Suprapubic skin (tissue), 4 donors: ENCODE measurements at regions not wholly inside any gene's neighbourhood (a gene's known extent, or its start where the extent isn't known, plus 50 kb on each side); places are given as distances from the start of the nearest gene placed in this dataset.

Experiments
- DNase-seq, 2 donors: peaks; one replicate each; pipeline ENCODE4 v3.0.0-alpha.2; 2019; ENCODE audit warnings: low spot score in 2 of 2
- H3K27ac ChIP-seq: fragments of 200-600 bp; sonication (generic); one replicate; pipeline ENCODE4 v1.5.1; 2019
- H3K27me3 ChIP-seq: fragments of 200-600 bp; sonication (generic); one replicate; pipeline ENCODE4 v1.5.1; 2019
- H3K36me3 ChIP-seq: fragments of 200-600 bp; sonication (generic); one replicate; pipeline ENCODE4 v1.5.1; 2019
- H3K4me1 ChIP-seq: fragments of 200-600 bp; sonication (generic); one replicate; pipeline ENCODE4 v1.5.1; 2019
- H3K4me3 ChIP-seq: fragments of 200-600 bp; sonication (generic); one replicate; pipeline ENCODE4 v1.5.1; 2019; ENCODE audit warnings: mild to moderate bottlenecking
- H3K9me3 ChIP-seq: fragments of 200-600 bp; sonication (generic); one replicate; pipeline ENCODE4 v1.5.1; 2019
- CTCF ChIP-seq, 2 donors: fragments of 200-600 bp in 1 of 2; fragments of 450-650 bp in 1 of 2; sonication (generic) in 1 of 2; IDR thresholded peaks; one replicate each; pipeline ENCODE4 v1.5.1; 2016 to 2019; ENCODE audit warnings: antibody characterized with exemption in 2 of 2, mild to moderate bottlenecking in 1 of 2, moderate library complexity in 1 of 2
- EP300 ChIP-seq: sonication (generic); formaldehyde crosslinking; IDR thresholded peaks from one replicate; pipeline ENCODE4 v1.6.1; 2017; ENCODE audit warnings: antibody characterized with exemption
- POLR2A ChIP-seq, 2 donors: fragments of 450-650 bp; IDR thresholded peaks; one replicate each; pipeline ENCODE4 v1.6.1; 2017; ENCODE audit warnings: antibody characterized with exemption in 2 of 2, mild to moderate bottlenecking in 2 of 2, moderate library complexity in 2 of 2
- POLR2AphosphoS5 ChIP-seq, 3 donors: sonication (generic); formaldehyde crosslinking; IDR thresholded peaks; one replicate each; pipeline ENCODE4 v1.6.1; 2017; ENCODE audit warnings: antibody characterized with exemption in 3 of 3
- WGBS: methylation state at CpG from one replicate; pipeline ENCODE4 v1.1.5; 2018; 5-methylcytosine and 5-hydroxymethylcytosine counted together

- H3K36me3 ChIP-seq = no peaks in the 10 kb centered on the region
- no peak for DNase-seq
- no peaks in the 10 kb centered on the region for H3K9me3 ChIP-seq
- H3K27me3 ChIP-seq = peaks cover 8% of the 10 kb centered on the region
- TF ChIP-seq EP300 = no peak
- TF ChIP-seq POLR2AphosphoS5 (IDR thresholded peaks at IDR 0.05) = no peak
- TF ChIP-seq CTCF (IDR thresholded peaks at IDR 0.05) = no peak
- no peak for TF ChIP-seq POLR2A (IDR thresholded peaks at IDR 0.05)
- 81% methylated on average over 4 of the region's 4 CpGs for WGBS
- no peak overlapping the region for H3K27ac ChIP-seq
- H3K4me3 ChIP-seq = no peak overlapping the region
- H3K4me1 ChIP-seq = no peaks in the 10 kb centered on the region
Observed at GRCh38 chr20:22383156-22383555, 201.2 kb downstream of the FOXA2 start.

- TF ChIP-seq CTCF (IDR thresholded peaks at IDR 0.05) (no peak), EP300 (no peak), POLR2AphosphoS5 (IDR thresholded peaks at IDR 0.05) (no peak), POLR2A (IDR thresholded peaks at IDR 0.05) (no peak)
- 79% methylated on average over 6 of the region's 6 CpGs for WGBS
- Histone ChIP-seq H3K4me1 (no peaks in the 10 kb centered on the region), H3K36me3 (no peaks in the 10 kb centered on the region), H3K27me3 (peaks cover 8% of the 10 kb centered on the region), H3K9me3 (no peaks in the 10 kb centered on the region), H3K4me3 (no peak overlapping the region), H3K27ac (no peak overlapping the region)
- no peak for DNase-seq
Observed at GRCh38 chr20:22382742-22383141, 201.6 kb downstream of the FOXA2 start.

GRCh38 chr20:22381812-22382416, 202.5 kb downstream of the FOXA2 start:
- TF ChIP-seq CTCF (IDR thresholded peaks at IDR 0.05) (no peak), EP300 (no peak), POLR2A (IDR thresholded peaks at IDR 0.05) (no peak)
- no peak overlapping the region for H3K27ac ChIP-seq
- no peaks in the 10 kb centered on the region for H3K36me3 ChIP-seq

GRCh38 chr20:22379472-22379871, 204.9 kb downstream of the FOXA2 start:
- Histone ChIP-seq H3K4me1 (no peaks in the 10 kb centered on the region), H3K9me3 (no peaks in the 10 kb centered on the region), H3K27ac (no peak overlapping the region), H3K27me3 (no peaks in the 10 kb centered on the region), H3K36me3 (no peaks in the 10 kb centered on the region), H3K4me3 (no peak overlapping the region)
- no peak for DNase-seq
- TF ChIP-seq POLR2AphosphoS5 (IDR thresholded peaks at IDR 0.05) = no peak
- TF ChIP-seq POLR2A (IDR thresholded peaks at IDR 0.05) = no peak
- no peak for TF ChIP-seq EP300

More at GRCh38 chr20:22381812-22382416, 202.5 kb downstream of the FOXA2 start:
- H3K27me3 ChIP-seq = peaks cover 8% of the 10 kb centered on the region
- no peaks in the 10 kb centered on the region for H3K4me1 ChIP-seq
- H3K4me3 ChIP-seq = no peak overlapping the region
- WGBS = 70% methylated on average over 4 of the region's 4 CpGs
- DNase-seq = no peak
- H3K9me3 ChIP-seq = no peaks in the 10 kb centered on the region

GRCh38 chr20:22374678-22375590, 209.4 kb downstream of the FOXA2 start:
- no peaks in the 10 kb centered on the region for H3K9me3 ChIP-seq
- H3K27me3 ChIP-seq = peaks cover 7% of the 10 kb centered on the region
- no peak overlapping the region for H3K27ac ChIP-seq
- no peak overlapping the region for H3K4me3 ChIP-seq
- no peaks in the 10 kb centered on the region for H3K36me3 ChIP-seq
- WGBS = 81% methylated on average over 12 of the region's 12 CpGs
- no peaks in the 10 kb centered on the region for H3K4me1 ChIP-seq
- TF ChIP-seq POLR2AphosphoS5 (IDR thresholded peaks at IDR 0.05) = no peak
- TF ChIP-seq CTCF (IDR thresholded peaks at IDR 0.05) = no peak
- no peak for TF ChIP-seq EP300
- TF ChIP-seq POLR2A (IDR thresholded peaks at IDR 0.05) = no peak
- no peak for DNase-seq
